D721Med (cell line): ENCODE measurements at regions not wholly inside any gene's neighbourhood (a gene's known extent, or its start where the extent isn't known, plus 50 kb on each side); places are given as distances from the start of the nearest gene placed in this dataset.
"Not testable (repeated sequence)": the region's sequence is repeated elsewhere in the genome, so short reads cannot be mapped to it uniquely, and the experiment has no call there.

Source experiments
- DNase-seq: peaks from one replicate; pipeline ENCODE4 v3.0.0; 2011; ENCODE audit warnings: low spot score; ENCODE audit not compliant: insufficient read length
- FAIRE-seq: peaks from 2 replicates; lab custom pipeline; 2011; peaks lifted over from hg19 to GRCh38; lab: Jason Lieb, UNC
- TF ChIP-seq, protein P1 (sequence below): IDR thresholded peaks from 2 replicates; pipeline ENCODE4 v1.5.1; 2012; ENCODE audit warnings: mild to moderate bottlenecking, control low read depth; ENCODE audit not compliant: insufficient read depth; ENCODE audit errors: missing control alignments

DNA sequence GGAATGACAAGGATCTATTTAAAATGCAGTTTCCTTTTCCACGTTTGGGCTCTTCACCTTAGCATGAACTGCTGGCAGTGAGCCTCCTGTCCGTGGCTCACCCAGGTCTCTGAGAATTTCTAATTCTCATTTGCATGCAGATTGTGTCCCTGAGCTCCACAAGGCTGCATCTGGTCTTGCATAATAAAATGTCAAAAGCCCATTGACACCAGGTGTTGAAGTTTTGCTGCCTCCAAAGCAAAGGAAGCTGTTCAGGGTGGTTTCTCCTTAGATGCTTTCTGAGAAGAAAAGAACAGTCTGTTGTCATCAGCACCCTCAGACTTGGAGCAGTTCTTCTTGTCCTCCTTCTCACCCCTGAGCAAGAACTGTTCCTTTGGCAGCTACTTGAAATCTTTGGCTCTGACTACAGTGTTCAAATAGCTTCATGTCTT lies 433.1 kb upstream of the KAZN start:
- FAIRE-seq: no peak
- no peak for DNase-seq
- TF ChIP-seq, protein P1, sequence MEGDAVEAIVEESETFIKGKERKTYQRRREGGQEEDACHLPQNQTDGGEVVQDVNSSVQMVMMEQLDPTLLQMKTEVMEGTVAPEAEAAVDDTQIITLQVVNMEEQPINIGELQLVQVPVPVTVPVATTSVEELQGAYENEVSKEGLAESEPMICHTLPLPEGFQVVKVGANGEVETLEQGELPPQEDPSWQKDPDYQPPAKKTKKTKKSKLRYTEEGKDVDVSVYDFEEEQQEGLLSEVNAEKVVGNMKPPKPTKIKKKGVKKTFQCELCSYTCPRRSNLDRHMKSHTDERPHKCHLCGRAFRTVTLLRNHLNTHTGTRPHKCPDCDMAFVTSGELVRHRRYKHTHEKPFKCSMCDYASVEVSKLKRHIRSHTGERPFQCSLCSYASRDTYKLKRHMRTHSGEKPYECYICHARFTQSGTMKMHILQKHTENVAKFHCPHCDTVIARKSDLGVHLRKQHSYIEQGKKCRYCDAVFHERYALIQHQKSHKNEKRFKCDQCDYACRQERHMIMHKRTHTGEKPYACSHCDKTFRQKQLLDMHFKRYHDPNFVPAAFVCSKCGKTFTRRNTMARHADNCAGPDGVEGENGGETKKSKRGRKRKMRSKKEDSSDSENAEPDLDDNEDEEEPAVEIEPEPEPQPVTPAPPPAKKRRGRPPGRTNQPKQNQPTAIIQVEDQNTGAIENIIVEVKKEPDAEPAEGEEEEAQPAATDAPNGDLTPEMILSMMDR: no peak

DNA sequence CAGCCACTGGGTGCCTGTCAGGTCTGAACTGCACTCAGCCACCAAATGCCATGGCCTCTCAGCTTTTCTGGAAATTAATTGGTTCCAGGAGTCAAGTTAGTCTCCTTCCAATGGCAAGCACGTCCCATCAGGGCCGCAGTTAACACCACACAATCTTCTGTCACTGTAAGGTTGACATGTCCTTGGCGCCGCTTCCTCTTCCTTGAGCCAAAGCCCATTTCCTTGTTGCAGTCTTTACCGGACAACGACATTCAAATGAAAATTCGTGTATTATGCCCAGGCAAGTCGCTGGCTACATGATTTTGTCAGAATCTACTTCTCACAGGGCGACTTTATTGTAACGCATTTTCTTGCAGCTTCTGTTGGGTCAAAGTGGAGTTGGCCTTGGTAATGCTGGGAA lies 430.6 kb upstream of the KAZN start:
- no peak for FAIRE-seq
- DNase-seq: no peak
- TF ChIP-seq, protein P1: no peak

DNA sequence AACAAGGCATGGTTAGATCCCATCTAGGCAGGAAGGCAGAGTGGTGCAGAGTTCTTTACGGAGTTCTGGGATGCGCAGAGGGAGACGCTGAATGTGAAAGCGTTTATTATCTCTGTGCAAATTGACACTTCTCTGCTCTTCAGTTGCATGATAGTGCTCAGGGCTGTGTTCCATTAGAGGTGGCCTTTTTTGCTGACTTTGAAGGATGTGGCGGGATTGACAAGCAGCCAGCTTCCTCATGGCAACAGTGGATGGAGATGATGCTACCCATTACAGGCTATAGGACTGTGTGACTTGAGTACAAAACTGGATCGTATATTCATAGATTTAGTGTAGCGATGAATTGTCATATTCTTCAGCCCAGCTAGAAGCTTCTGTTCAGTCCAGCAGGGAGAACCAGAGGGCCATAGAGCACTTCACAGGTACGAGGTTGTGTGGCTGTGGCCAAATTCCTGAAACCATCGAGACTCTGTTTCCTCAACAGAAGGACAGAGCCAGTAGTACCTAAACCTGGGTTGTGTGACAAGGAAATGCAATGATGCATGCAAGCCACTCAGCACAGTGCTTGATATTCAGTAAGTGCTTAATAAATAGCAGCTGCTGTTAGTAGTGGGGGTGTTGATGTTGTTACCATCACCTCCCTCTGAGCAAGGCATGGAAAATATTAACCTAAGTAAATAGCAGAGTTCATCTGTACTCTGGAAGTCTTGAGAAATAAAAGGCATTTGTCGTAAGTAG lies 430.0 kb upstream of the KAZN start:
- TF ChIP-seq, protein P1: no peak
- no peak for DNase-seq
- no peak for FAIRE-seq

DNA sequence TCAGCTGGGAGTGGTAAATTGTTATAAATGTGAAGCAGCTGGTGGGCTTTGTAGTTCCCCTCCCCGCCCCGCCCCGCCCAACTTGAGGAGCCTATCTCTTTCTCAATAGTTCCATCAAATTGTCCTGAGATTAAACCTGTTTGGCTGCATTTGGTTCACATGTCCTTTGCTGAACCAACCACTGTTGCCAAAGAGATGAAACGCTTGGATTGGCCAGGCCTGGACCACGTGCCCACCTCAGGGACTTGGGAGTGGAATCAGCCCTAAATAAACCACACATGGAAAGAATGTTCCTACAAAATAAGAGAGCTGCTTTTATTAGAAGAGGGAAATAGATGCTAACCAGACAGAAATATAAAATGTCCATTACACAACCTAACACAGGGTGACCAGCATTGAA lies 424.9 kb upstream of the KAZN start:
- TF ChIP-seq, protein P1: no peak
- FAIRE-seq: no peak

DNA sequence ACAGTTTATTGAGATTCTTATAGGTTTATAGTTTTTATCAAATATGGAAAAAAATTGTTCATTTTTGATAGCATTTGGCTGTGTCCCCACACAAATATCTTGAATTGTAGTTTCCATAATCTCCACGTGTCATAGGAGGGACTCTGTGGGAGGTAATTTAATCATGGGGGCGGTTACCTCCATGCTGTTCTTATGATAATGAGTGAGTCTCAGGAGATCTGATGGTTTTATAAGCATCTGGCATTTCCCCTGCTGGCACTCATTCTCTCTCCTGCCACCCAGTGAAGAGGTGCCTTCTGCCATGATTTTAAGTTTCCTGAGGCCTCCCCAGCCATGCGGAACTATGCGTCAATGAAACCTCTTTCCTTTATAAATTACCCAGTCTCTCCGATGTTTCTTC lies 420.6 kb upstream of the KAZN start:
- FAIRE-seq, DNase-seq: not testable (repeated sequence)

More for the DNA sequence above, 424.9 kb upstream of the KAZN start:
- no peak for DNase-seq

DNA sequence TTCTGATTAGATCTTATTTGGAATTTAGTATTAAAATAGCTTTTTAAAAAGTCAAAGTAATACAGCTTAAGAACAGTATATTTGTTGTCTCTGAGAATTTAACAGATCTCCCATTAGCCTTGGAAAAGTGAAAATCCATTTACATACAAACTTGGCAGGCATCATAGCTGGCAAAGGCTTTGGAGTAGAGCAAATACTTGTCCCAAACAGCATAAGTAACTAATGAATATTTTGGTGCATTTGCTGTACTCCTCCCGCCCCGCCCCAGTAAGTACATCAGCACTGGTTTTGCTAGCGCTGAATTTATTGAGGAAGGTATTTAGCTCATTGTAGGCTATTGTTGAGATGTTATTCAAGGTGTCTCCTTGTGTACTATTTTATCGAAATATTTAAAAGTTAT lies 417.7 kb upstream of the KAZN start:
- TF ChIP-seq, protein P1: no peak
- FAIRE-seq (no peak), DNase-seq (no peak)

DNA sequence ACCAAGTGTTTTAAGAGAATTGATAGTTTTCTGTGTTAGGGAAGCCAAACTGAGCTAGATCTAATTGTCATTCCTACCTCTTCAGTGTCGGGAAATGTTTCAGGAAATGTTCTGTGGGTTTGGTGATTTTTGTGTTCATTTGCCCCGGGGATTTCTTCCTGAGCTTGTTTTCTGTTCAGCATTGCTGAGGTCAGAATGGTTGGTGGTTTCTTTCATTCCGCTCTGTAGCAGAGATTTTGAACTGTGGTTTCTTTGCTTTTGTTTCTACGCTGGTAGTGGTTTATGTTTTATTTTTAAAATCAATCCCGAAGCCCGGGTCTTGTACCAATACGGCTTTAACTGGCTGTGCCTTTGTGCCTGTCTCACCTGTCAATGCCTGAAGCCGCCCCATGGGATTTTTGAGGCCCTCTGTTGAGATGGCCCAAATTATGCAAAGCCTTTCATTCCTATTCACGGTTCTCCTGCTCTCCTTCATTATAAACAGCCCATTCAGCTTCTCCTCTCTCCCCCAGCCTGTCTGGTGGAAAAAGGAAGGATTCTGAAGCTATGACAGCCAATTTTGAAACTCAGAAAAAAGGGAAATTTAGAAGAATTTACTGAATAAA lies 417.2 kb upstream of the KAZN start:
- TF ChIP-seq, protein P1: no peak
- DNase-seq: no peak
- FAIRE-seq: no peak
